SK-N-SH (cell line): ENCODE measurements at regions not wholly inside any gene's neighbourhood (a gene's known extent, or its start where the extent isn't known, plus 50 kb on each side); places are given as distances from the start of the nearest gene placed in this dataset.

ENCODE experiments used
- CTCF ChIA-PET: fragments of 300-600, 350-600 bp; formaldehyde crosslinking; extraction: SDS; loops from one replicate; lab custom pipeline; 2021; lab: Yijun Ruan, JAX
- POLR2A ChIA-PET: fragments of 350-600 bp; sonication (Branson Sonifier 250); formaldehyde crosslinking; extraction: SDS; loops from one replicate; lab custom pipeline; 2020; ENCODE audit warnings: antibody characterized with exemption, inconsistent platforms; lab: Yijun Ruan, JAX
- DNase-seq: peaks from one replicate; pipeline ENCODE4 v3.0.0; 2012
- H2AFZ ChIP-seq: fragments of 200-600 bp; sonication (generic); 2 replicates; pipeline ENCODE4 v1.8.1; 2016; ENCODE audit warnings: antibody characterized with exemption, mild to moderate bottlenecking, low read depth
- H3F3A ChIP-seq: fragments of 200-600 bp; sonication (generic); replicated peaks from 2 replicates; pipeline ENCODE3; 2016; ENCODE audit warnings: antibody characterized with exemption, mild to moderate bottlenecking; ENCODE audit not compliant: insufficient read depth
- H3K27ac ChIP-seq, 2 experiments: fragments of 200-500 bp in 1 of 2; fragments of 200-600 bp in 1 of 2; sonication (Bioruptor generic) in 1 of 2; sonication (generic), shearing (Covaris generic) in 1 of 2; 2 replicates each; pipeline versions ENCODE4 v1.5.1 to v1.6.1; 2014 to 2016; ENCODE audit warnings: low read depth in 2 of 2, inconsistent platforms in 1 of 2, low read length in 1 of 2, mild to moderate bottlenecking in 1 of 2, mixed read lengths in 1 of 2
- H3K27me3 ChIP-seq: fragments of 200-600 bp; sonication (generic), shearing (Covaris generic); 2 replicates; pipeline ENCODE4 v1.6.1; 2016; ENCODE audit warnings: mixed run types; ENCODE audit not compliant: insufficient read depth
- H3K36me3 ChIP-seq, 2 experiments: fragments of 200-500 bp in 1 of 2; fragments of 200-600 bp in 1 of 2; sonication (Bioruptor generic) in 1 of 2; sonication (generic) in 1 of 2; replicated peaks in 1 of 2; 2 replicates each; pipeline versions ENCODE3 to v1.5.1; 2014 to 2016; ENCODE audit warnings: low read length in 1 of 2, mild to moderate bottlenecking in 1 of 2; ENCODE audit not compliant: insufficient read depth in 2 of 2, control insufficient read depth in 1 of 2
- H3K4me1 ChIP-seq, 2 experiments: fragments of 200-500 bp in 1 of 2; fragments of 200-600 bp in 1 of 2; sonication (Bioruptor generic) in 1 of 2; sonication (generic), shearing (Covaris generic) in 1 of 2; 2 replicates each; pipeline versions ENCODE4 v1.5.1 to v1.6.1; 2014 to 2016; ENCODE audit warnings: low read depth in 1 of 2, low read length in 1 of 2, mixed run types in 1 of 2; ENCODE audit not compliant: insufficient read depth in 2 of 2, control insufficient read depth in 1 of 2
- H3K4me2 ChIP-seq: fragments of 200-600 bp; sonication (generic), shearing (Covaris generic); 2 replicates; pipeline ENCODE4 v1.6.1; 2017; ENCODE audit warnings: mixed run types
- H3K4me3 ChIP-seq, 2 experiments: fragments of 200-500 bp in 1 of 2; fragments of 200-600 bp in 1 of 2; sonication (Bioruptor generic) in 1 of 2; sonication (generic), shearing (Covaris generic) in 1 of 2; 2 replicates each; pipeline versions ENCODE4 v1.5.1 to v1.8.1; 2014 to 2016; ENCODE audit warnings: low read depth in 2 of 2, inconsistent platforms in 1 of 2, low read length in 1 of 2, mild to moderate bottlenecking in 1 of 2, mixed read lengths in 1 of 2, moderate library complexity in 1 of 2
- H3K79me2 ChIP-seq: fragments of 200-600 bp; sonication (generic); 2 replicates; pipeline ENCODE4 v1.8.1; 2017; ENCODE audit warnings: mild to moderate bottlenecking; ENCODE audit not compliant: insufficient read depth
- H3K9ac ChIP-seq: fragments of 200-600 bp; sonication (generic); 2 replicates; pipeline ENCODE4 v1.6.1; 2017; ENCODE audit warnings: mixed run types
- H3K9me2 ChIP-seq: fragments of 200-600 bp; sonication (generic); 2 replicates; pipeline ENCODE4 v1.6.1; 2017; ENCODE audit warnings: mixed run types
- H3K9me3 ChIP-seq: fragments of 200-600 bp; sonication (generic); 2 replicates; pipeline ENCODE4 v1.6.1; 2017; ENCODE audit warnings: mixed run types, mild to moderate bottlenecking, moderate library complexity
- H4K20me1 ChIP-seq: fragments of 200-600 bp; sonication (generic); 2 replicates; pipeline ENCODE4 v1.6.1; 2017; ENCODE audit warnings: mild to moderate bottlenecking, mixed run types; ENCODE audit not compliant: insufficient read depth
- CHD2 ChIP-seq: fragments of 150-350 bp; IDR thresholded peaks from 2 replicates; pipeline ENCODE4 v1.6.1; 2018; ENCODE audit warnings: low read length; ENCODE audit not compliant: partially characterized antibody
- ELF1 ChIP-seq: IDR thresholded peaks from 2 replicates; pipeline ENCODE4 v1.4.0; 2012
- EP300 ChIP-seq, 2 experiments: IDR thresholded peaks; 2 replicates each; pipeline versions ENCODE4 v1.4.0 to v1.6.1; 2012; ENCODE audit warnings: borderline replicate concordance in 1 of 2, low read depth in 1 of 2, low read length in 1 of 2
- FOXJ3 ChIP-seq: sonication (generic); formaldehyde crosslinking; IDR thresholded peaks from 2 replicates; pipeline ENCODE4 v1.5.1; 2020; ENCODE audit warnings: mild to moderate bottlenecking, missing genetic modification reagents
- FOXM1 ChIP-seq: IDR thresholded peaks from 2 replicates; pipeline ENCODE4 v1.4.0; 2012; ENCODE audit warnings: low read depth, mild to moderate bottlenecking
- GATA2 ChIP-seq: sonication (generic); formaldehyde crosslinking; IDR thresholded peaks from 2 replicates; pipeline ENCODE4 v1.5.0; 2020; ENCODE audit warnings: mild to moderate bottlenecking, missing genetic modification reagents
- IRF3 ChIP-seq: fragments of 150-350 bp; IDR thresholded peaks from 2 replicates; pipeline ENCODE4 v1.6.1; 2016; ENCODE audit warnings: mild to moderate bottlenecking, low read depth, low read length
- MAX ChIP-seq: IDR thresholded peaks from 2 replicates; pipeline ENCODE4 v1.4.0; 2012; ENCODE audit warnings: low read depth
- MXI1 ChIP-seq: IDR thresholded peaks from 2 replicates; pipeline ENCODE4 v1.6.1; 2012; ENCODE audit warnings: mild to moderate bottlenecking, low read depth, low read length, improper control_type of control experiment
- RCOR1 ChIP-seq: fragments of 150-350 bp; IDR thresholded peaks from 2 replicates; pipeline ENCODE4 v1.6.1; 2017; ENCODE audit warnings: antibody characterized with exemption, low read length
- TCF12 ChIP-seq: IDR thresholded peaks from 2 replicates; pipeline ENCODE4 v1.4.0; 2012
- USF1 ChIP-seq: IDR thresholded peaks from 2 replicates; pipeline ENCODE4 v1.4.0; 2012; ENCODE audit warnings: low read depth, borderline replicate concordance
- USF2 ChIP-seq: fragments of 150-350 bp; IDR thresholded peaks from 2 replicates; pipeline ENCODE4 v1.6.1; 2017; ENCODE audit warnings: antibody characterized with exemption, low read length, low read depth, borderline replicate concordance
- ZBTB33 ChIP-seq: IDR thresholded peaks from 2 replicates; pipeline ENCODE4 v1.4.0; 2012; ENCODE audit warnings: low read depth, borderline replicate concordance
- WGBS: methylation state at CpG from one replicate; pipeline ENCODE4 v1.1.6; 2017; ENCODE audit warnings: low lambda C conversion rate; 5-methylcytosine and 5-hydroxymethylcytosine counted together

- no peak for TF ChIP-seq RCOR1
- TF ChIP-seq FOXJ3: no peak
- no peak for TF ChIP-seq ELF1
- TF ChIP-seq CHD2: no peak
- TF ChIP-seq ZBTB33: no peak
- no peak for TF ChIP-seq MAX
- no peak for TF ChIP-seq IRF3
- no peak for TF ChIP-seq USF1
- no peak for TF ChIP-seq GATA2 (CRISPR knock-in tag)
- TF ChIP-seq FOXM1: no peak
- TF ChIP-seq EP300 (IDR thresholded peaks at IDR 0.05; ENCODE audit: borderline replicate concordance in 1 of 2, low read depth in 1 of 2, low read length in 1 of 2): no peak
- TF ChIP-seq USF2: no peak
- no peak for TF ChIP-seq TCF12
- TF ChIP-seq MXI1: no peak
These were observed 97.5 kb upstream of the CD82 start for GRCh38 chr11:44467931-44468330.

More at GRCh38 chr11:44467931-44468330, 97.5 kb upstream of the CD82 start:
- Histone ChIP-seq H4K20me1 (no peaks in the 10 kb centered on the region), H3K27ac (no peak overlapping the region), H3K79me2 (no peaks in the 10 kb centered on the region), H3K4me2 (no peak overlapping the region), H3K9ac (no peak overlapping the region), H3K4me3 (no peak overlapping the region), H3K4me1 (no peaks in the 10 kb centered on the region; a peak in 1 of 4 replicates), H3K9me2 (no peaks in the 10 kb centered on the region), H3F3A (no peaks in the 10 kb centered on the region), H2AFZ (no peak overlapping the region), H3K27me3 (no peaks in the 10 kb centered on the region), H3K9me3 (no peaks in the 10 kb centered on the region), H3K36me3 (no peaks in the 10 kb centered on the region)
- CTCF ChIA-PET: no interaction called here
- WGBS: 40% methylated on average over 5 of the region's 5 CpGs
- POLR2A ChIA-PET: interaction anchor here (0.8 kb wide), 1 partner anchor 12 kb away, joined by 3 read pairs; no protein-coding TSS in a partner anchor
- DNase-seq: no peak
